ENCODE measurements at regions not wholly inside any gene's neighbourhood (a gene's known extent, or its start where the extent isn't known, plus 50 kb on each side); places are given as distances from the start of the nearest gene placed in this dataset.

DNA sequence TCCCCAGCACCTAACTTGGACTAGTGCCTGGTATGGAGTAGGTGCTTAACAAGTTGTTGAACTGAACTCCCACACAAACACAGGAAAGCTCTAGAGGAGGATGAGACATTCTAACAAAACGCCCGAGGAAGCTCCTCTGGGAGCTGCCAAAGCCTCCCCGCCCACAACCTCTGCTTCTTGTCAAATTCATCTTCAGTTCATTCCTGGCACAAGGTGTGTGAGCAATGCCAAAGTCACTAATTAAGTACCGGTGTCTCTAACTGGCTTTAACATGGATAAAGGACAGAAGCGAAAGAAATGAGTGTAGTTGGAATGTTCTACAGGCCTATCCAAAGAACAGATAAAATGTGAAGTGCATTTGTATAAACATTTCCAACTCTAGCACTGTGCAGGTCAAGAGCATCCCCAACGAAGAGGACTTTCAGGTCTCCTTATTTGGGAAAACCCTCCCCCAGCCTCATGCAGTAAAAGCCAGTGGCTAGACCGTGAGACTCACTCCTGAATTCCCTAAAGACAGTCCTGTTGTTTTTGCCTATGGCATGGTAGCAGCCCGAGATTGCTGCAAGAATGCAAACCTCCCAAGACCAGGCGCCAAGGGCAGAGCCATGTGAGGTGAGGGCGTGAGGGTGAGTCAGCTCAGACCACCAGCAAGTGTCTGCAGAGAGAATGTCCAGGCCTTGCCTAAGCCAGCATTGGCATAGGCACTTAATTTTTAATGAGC is 72.2 kb upstream of the KLF3 start:
- DNase-seq (ENCODE audit: low read depth): no peak

DNA sequence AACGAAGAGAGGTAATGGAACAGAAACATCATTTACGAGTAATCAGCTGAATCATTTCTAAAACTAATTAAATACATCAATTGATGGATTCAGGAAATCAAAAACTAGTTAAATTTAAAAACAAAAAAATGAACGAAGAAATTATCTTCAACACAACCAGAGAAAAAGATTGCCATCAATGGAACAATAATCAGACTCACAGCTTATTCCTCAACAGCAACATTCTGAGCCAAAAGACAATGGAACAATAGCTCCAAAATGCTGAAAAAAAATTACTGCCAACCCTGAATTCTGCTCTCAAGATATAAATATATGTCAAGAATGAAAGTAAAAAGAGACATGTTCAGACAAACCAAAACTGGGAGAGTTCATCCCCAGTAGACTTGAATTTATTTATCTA is 65.5 kb upstream of the KLF3 start:
- DNase-seq (ENCODE audit: low read depth): no peak

- DNase-seq (ENCODE audit: low read depth): no peak
Observed at GRCh38 chr4:38600575-38600974, 63.4 kb upstream of the KLF3 start.

DNA sequence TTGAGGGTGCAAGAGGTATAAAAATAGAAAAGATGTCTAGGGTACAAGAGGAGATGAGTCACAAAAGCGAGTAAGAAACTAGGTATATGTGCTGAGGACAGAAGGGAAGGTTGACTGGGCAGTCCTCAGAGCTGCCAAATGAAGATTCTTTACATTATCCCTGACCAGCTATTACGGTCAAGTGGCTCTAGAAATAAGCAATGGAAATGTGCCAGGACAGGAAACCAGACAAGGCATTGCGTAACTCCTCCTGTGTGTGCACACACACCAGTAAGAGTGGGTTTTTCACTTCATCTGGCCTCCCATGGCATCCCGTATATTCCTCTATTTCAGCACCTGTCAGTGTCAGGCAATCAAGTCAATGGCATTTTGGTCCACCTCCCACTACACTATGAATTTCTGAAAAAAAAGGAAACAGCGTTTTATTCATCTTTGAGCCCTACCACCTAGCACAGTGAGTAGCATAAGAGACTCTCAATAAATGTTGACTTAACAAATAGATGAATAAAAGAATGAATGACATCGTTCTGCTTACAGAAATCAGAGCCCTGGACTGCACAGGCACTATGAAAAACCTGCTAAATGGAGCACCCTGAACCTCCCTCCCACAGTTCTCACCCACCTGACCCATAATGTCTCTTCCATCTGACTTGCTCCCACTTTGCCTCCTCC is 62.6 kb upstream of the KLF3 start:
- DNase-seq (ENCODE audit: low read depth): no peak

DNA sequence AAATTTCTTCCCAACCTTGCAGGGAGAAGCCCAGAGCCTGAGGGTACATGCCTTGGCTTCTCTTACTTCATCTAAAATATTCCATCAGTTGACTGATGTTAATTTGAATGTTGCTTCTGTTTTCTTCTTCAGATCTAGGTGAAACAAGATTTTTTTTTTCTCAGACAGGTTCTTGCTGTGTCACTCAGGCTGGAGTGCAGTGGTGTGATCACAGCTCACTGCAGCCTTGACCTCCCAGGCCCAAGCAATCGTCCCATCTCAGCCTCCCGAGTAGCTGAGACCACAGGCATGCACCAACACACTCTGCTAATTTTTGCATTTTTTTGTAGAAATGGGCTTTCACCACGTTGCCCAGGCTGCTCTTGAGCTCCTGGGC is 62.1 kb upstream of the KLF3 start:
- no peak for DNase-seq (ENCODE audit: low read depth)

GRCh38 chr4:38603652-38604051 is 60.3 kb upstream of the KLF3 start:
- DNase-seq (ENCODE audit: low read depth): no peak

- DNase-seq (ENCODE audit: low read depth): no peak
Observed at GRCh38 chr4:38605181-38605752, 58.7 kb upstream of the KLF3 start.

DNA sequence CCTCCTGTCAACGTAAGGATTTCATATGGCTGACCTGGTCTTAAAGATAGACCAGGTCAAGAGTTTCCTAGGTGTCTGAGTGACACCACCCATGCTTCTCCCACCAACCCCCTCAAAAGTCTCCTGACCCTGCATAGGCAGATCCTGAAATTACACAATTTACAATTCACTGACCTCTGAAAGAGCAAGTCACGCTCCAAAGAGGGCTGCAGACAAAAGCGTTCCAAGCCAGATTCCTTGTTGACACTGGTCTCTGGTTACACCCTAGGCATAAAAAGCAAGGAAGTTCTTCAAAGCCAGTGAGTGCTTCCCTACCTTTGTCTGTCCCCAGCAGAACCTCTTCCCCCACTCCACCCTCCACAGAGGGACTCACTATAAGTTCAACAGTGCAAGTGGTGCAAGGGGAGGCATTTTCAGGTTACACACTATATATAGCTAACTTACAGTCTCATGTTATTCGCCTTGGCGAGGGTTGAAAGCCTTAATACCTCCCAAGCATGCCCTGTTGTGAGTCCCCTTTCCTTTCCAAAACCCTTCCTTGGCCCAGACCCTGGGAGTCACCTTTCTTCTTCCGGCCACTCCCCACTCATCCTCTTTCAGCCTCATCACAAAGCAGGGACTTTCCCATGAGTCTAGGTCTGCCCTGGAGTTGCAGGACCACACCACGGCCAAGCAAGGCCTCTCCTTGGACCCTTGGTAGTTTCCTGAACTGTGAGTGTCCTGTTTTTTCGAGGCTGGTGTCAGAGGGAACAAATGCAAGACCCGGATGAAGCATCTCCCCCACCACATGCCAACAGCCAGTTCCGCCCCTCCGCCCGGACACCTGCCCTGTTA is 58.0 kb upstream of the KLF3 start:
- DNase-seq (ENCODE audit: low read depth): no peak

GRCh38 chr4:38606587-38606905 is 57.5 kb upstream of the KLF3 start:
- no peak for DNase-seq (ENCODE audit: low read depth)

DNA sequence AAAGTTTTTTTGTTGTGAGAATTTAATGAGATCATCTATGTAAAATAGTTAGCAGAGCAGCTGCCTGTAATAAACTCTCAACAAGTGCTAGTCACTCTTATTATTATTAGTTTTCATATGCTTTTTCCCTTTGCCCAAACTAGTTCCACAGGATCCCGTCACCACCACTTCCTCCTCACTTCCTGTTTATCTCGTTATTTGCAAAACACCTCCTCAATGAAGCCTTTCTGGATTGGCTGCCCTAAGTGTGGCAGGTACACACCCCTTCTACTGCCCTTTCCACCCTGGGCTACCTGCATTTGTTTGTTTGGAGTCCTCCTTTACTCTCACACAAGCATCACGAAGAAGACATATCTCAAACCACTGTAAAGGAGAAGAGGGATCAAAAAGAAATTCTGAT is 54.4 kb upstream of the KLF3 start:
- DNase-seq (ENCODE audit: low read depth): no peak

DNA sequence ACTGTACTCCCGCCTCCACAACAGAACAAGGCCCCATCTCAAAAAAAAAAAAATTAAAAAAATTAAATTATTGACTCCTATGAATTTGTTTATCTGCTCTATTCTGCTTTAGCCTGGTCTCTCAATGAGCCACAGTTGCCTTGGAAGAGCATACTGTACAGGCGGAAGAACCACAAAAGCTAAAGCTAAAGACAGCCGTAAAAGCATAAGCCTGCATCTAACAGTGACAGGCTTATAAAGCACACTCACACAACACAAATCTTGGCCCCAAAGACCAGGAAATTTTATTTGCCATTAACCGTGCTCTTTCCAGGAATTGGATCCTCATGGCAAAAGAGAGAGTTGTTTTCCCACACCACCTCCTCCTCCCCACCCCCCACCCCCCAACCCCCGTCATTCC is 53.5 kb upstream of the KLF3 start:
- DNase-seq (ENCODE audit: low read depth): no peak

- no peak for DNase-seq (ENCODE audit: low read depth)
Observed at GRCh38 chr4:38610966-38611431, 53.0 kb upstream of the KLF3 start.

GRCh38 chr4:38611676-38612075 is 52.3 kb upstream of the KLF3 start:
- DNase-seq (ENCODE audit: low read depth): no peak

DNA sequence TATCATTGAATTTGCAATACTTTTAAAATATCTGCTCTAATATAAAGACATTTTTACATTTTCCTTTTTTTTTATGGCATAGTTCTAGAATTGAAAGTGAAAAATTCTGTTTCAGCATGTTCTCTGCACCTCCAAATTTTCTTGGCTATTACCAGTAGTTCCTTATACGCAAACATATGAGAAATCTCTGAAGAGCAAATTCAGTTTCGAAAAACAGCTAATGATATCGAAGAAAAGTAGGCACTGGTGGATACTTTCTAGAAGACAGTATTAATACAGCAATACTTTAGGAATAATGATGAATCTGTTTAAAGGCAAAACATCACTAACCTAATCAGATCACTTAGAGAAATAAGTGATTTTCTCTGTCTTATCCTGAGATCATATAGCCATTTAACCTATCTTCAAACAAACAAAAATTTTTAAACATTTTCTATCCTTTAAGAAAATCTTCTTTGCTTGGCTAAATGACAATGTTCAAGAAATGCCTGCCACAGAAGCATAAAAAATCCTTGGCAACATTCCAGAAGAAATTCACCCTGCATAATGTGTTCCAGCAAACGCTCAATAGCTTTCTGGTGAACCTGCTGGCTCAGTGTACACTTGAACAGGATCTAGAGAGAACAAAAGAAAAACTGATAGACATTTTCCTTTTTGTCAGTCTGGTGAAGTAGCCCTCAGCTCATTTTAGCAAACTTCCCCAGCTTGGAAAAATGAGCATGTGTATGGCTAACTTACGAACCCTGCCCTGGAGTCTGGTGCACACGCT is 51.2 kb upstream of the KLF3 start:
- DNase-seq (ENCODE audit: low read depth): no peak
